ENCODE measurements at regions not wholly inside any gene's neighbourhood (a gene's known extent, or its start where the extent isn't known, plus 50 kb on each side); places are given as distances from the start of the nearest gene placed in this dataset.
"Not testable (repeated sequence)": the region's sequence is repeated elsewhere in the genome, so short reads cannot be mapped to it uniquely, and the experiment has no call there.

DNA sequence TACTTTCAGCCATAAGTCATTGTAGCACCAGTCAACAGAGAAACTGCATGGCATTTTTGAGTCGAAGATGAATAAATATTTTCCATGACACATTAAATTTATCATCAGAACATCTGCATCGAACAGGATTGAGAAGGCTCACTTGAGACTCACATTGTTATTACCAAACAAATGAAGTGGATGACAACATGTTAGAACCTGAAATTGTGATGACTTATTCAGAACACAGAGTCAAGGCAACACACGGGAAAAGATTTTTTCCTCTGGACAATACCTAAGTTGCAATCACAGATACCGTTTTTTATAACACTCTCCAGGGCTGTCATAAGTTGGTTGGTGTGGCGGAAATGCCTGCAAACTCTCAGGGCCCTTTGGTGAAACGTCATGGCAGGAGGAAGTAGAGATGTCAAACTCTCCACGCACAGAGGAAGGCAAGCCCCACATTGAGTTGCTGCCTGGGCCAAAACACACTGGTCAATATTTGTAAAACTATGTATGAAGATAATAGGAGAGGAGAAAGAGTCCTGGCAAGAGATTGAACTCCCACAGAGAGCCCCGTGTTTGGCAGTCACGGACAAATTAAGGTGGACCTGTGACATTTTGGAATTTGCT, 123.8 kb downstream of the PWWP3B start:
- not testable (repeated sequence) for H2AFZ ChIP-seq (ENCODE audit: low read length); H3K4me3 ChIP-seq (replicated peaks in 1 of 4; ENCODE audit: control extremely low read depth in 1 of 4, insufficient read depth in 1 of 4, low read depth in 3 of 4, low read length in 4 of 4); H3K9me3 ChIP-seq (ENCODE audit: control insufficient read depth, insufficient read depth, low read depth, low read length); H3K27ac ChIP-seq (ENCODE audit: insufficient read depth, low read length); H3K4me2 ChIP-seq (ENCODE audit: extremely low read depth, insufficient read depth, low read length); H3K79me2 ChIP-seq (ENCODE audit: control insufficient read depth, insufficient read depth, low read length); DNase-seq (ENCODE audit: low read depth in 2 of 2); H3K9ac ChIP-seq (ENCODE audit: insufficient read depth, low read length); H3K4me1 ChIP-seq (ENCODE audit: control insufficient read depth, extremely low read depth, insufficient read depth, low read length); H3K27me3 ChIP-seq (ENCODE audit: control insufficient read depth, insufficient read depth, low read length); H3K36me3 ChIP-seq (ENCODE audit: control insufficient read depth, insufficient read depth, low read length); H4K20me1 ChIP-seq (ENCODE audit: control insufficient read depth, extremely low read depth, insufficient read depth, low read length)

DNA sequence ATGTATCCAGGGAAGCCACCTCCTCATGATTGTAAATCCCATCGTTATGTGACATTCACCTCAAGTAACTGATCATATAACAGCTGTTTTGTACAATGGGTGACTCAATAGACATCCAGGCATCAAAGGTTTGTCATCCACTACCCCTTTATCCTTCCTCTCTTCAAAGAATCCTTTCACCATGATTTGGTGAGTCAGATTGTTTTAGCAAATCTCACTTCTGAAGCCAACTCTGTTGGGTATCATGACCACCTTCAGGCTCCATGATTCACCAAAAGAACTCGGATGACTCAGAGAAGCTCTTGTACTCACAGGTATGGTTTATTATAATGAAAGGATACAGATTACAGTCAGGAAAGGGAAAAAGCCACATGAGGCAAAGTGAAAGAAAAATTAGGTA, 132.1 kb downstream of the PWWP3B start:
- Histone ChIP-seq H3K27me3 (ENCODE audit: control insufficient read depth, insufficient read depth, low read length) (no peaks in the 10 kb centered on the region), H3K79me2 (ENCODE audit: control insufficient read depth, insufficient read depth, low read length) (no peaks in the 10 kb centered on the region), H3K4me3 (replicated peaks in 1 of 4; ENCODE audit: control extremely low read depth in 1 of 4, insufficient read depth in 1 of 4, low read depth in 3 of 4, low read length in 4 of 4) (no peak overlapping the region), H4K20me1 (ENCODE audit: control insufficient read depth, extremely low read depth, insufficient read depth, low read length) (no peaks in the 10 kb centered on the region), H3K9me3 (ENCODE audit: control insufficient read depth, insufficient read depth, low read depth, low read length) (no peaks in the 10 kb centered on the region), H3K4me1 (ENCODE audit: control insufficient read depth, extremely low read depth, insufficient read depth, low read length) (no peaks in the 10 kb centered on the region), H3K27ac (ENCODE audit: insufficient read depth, low read length) (no peak overlapping the region), H3K4me2 (ENCODE audit: extremely low read depth, insufficient read depth, low read length) (no peak overlapping the region), H3K36me3 (ENCODE audit: control insufficient read depth, insufficient read depth, low read length) (no peaks in the 10 kb centered on the region), H3K9ac (ENCODE audit: insufficient read depth, low read length) (no peak overlapping the region), H2AFZ (ENCODE audit: low read length) (no peak overlapping the region)
- peak in 1 of 2 donors; percentile 67 for DNase-seq (ENCODE audit: low read depth in 2 of 2)
- TF ChIP-seq EZH2 (IDR thresholded peaks at IDR 0.05; ENCODE audit: low read length, missing control alignments) = no peak
- TF ChIP-seq, protein P1, sequence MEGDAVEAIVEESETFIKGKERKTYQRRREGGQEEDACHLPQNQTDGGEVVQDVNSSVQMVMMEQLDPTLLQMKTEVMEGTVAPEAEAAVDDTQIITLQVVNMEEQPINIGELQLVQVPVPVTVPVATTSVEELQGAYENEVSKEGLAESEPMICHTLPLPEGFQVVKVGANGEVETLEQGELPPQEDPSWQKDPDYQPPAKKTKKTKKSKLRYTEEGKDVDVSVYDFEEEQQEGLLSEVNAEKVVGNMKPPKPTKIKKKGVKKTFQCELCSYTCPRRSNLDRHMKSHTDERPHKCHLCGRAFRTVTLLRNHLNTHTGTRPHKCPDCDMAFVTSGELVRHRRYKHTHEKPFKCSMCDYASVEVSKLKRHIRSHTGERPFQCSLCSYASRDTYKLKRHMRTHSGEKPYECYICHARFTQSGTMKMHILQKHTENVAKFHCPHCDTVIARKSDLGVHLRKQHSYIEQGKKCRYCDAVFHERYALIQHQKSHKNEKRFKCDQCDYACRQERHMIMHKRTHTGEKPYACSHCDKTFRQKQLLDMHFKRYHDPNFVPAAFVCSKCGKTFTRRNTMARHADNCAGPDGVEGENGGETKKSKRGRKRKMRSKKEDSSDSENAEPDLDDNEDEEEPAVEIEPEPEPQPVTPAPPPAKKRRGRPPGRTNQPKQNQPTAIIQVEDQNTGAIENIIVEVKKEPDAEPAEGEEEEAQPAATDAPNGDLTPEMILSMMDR (conservative IDR thresholded peaks at IDR 0.05 in 1 of 2, IDR thresholded peaks at IDR 0.05 in 1 of 2; ENCODE audit: low read depth in 1 of 2, low read length in 2 of 2) = no peak

DNA sequence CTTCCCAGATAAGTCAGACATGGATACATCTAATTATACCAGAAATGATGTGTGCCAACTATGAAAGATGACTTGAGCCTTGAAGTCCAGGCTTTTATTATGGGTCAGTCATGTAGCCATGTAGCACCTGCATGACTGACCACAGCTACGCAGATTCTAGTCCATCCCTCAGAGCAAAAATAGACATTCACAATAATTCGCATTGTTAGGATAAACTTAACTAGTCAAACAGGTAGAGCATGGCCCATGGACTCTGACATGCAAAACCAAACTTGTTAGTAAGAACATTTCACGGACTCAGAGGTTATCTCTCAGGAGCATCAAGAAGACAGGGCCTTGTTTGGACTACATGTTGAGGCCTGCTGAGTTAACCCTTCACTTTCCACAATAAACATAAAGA, 132.6 kb downstream of the PWWP3B start:
- no peak overlapping the region for H2AFZ ChIP-seq (ENCODE audit: low read length)
- DNase-seq (ENCODE audit: low read depth in 2 of 2) = no peak
- no peaks in the 10 kb centered on the region for H3K27me3 ChIP-seq (ENCODE audit: control insufficient read depth, insufficient read depth, low read length)
- H4K20me1 ChIP-seq (ENCODE audit: control insufficient read depth, extremely low read depth, insufficient read depth, low read length) = no peaks in the 10 kb centered on the region
- no peak overlapping the region for H3K4me2 ChIP-seq (ENCODE audit: extremely low read depth, insufficient read depth, low read length)
- no peaks in the 10 kb centered on the region for H3K4me1 ChIP-seq (ENCODE audit: control insufficient read depth, extremely low read depth, insufficient read depth, low read length)
- H3K9me3 ChIP-seq (ENCODE audit: control insufficient read depth, insufficient read depth, low read depth, low read length) = no peaks in the 10 kb centered on the region
- no peaks in the 10 kb centered on the region for H3K79me2 ChIP-seq (ENCODE audit: control insufficient read depth, insufficient read depth, low read length)
- H3K4me3 ChIP-seq (replicated peaks in 1 of 4; ENCODE audit: control extremely low read depth in 1 of 4, insufficient read depth in 1 of 4, low read depth in 3 of 4, low read length in 4 of 4) = no peak overlapping the region
- H3K9ac ChIP-seq (ENCODE audit: insufficient read depth, low read length) = no peak overlapping the region
- H3K36me3 ChIP-seq (ENCODE audit: control insufficient read depth, insufficient read depth, low read length) = no peaks in the 10 kb centered on the region
- TF ChIP-seq, protein P1 (conservative IDR thresholded peaks at IDR 0.05 in 1 of 2, IDR thresholded peaks at IDR 0.05 in 1 of 2; ENCODE audit: low read depth in 1 of 2, low read length in 2 of 2) = no peak
- no peak for TF ChIP-seq EZH2 (IDR thresholded peaks at IDR 0.05; ENCODE audit: low read length, missing control alignments)
- H3K27ac ChIP-seq (ENCODE audit: insufficient read depth, low read length) = no peak overlapping the region

Measured in fibroblast of lung (primary cell).